Kidney epithelial cell (primary cell): ENCODE measurements at regions not wholly inside any gene's neighbourhood (a gene's known extent, or its start where the extent isn't known, plus 50 kb on each side); places are given as distances from the start of the nearest gene placed in this dataset.

Experiments
- DNase-seq: peaks from one replicate; pipeline ENCODE4 v3.0.0-alpha.2; 2010; ENCODE audit warnings: low read depth
- H3K27me3 ChIP-seq: 2 replicates; pipeline ENCODE4 v1.6.0; 2011; ENCODE audit warnings: low read length; ENCODE audit not compliant: control insufficient read depth, insufficient read depth
- H3K36me3 ChIP-seq: 2 replicates; pipeline ENCODE4 v1.5.1; 2011; ENCODE audit warnings: low read length; ENCODE audit not compliant: control insufficient read depth, insufficient read depth
- H3K4me3 ChIP-seq: 2 replicates; pipeline ENCODE4 v1.5.1; 2011; ENCODE audit warnings: low read depth, mild to moderate bottlenecking, control low read depth, low read length
- CTCF ChIP-seq: IDR thresholded peaks from 2 replicates; pipeline ENCODE4 v1.5.1; 2011; ENCODE audit warnings: mild to moderate bottlenecking, moderate library complexity, low read length, control low read depth, inconsistent platforms; ENCODE audit not compliant: insufficient read depth, poor library complexity, severe bottlenecking

GRCh38 chr6:103538381-103538780 is 1321.3 kb downstream of the HACE1 start:
- H3K36me3 ChIP-seq = no peaks in the 10 kb centered on the region
- no peak for TF ChIP-seq CTCF
- H3K27me3 ChIP-seq = no peaks in the 10 kb centered on the region
- DNase-seq = no peak
- no peak overlapping the region for H3K4me3 ChIP-seq

DNA sequence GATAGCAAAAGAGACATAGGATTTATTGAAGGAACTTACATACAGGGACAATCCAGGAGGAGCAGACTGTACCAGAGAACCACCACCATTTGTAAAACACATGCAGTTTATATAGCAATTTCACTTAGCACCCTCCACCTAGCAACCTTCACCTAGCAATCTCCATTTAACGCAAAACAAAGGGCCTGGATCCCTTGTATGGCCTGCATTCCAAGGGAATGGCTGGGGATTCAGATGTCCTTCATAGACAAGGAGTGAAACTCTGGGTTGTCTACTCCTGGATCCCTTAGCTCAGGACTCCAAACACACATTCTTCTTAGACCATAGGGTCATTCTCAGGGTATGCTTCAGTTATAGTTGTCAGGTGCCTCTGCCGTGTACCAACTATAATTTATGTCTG is 1324.9 kb downstream of the HACE1 start:
- no peaks in the 10 kb centered on the region for H3K27me3 ChIP-seq
- H3K36me3 ChIP-seq = no peaks in the 10 kb centered on the region
- TF ChIP-seq CTCF = no peak
- no peak overlapping the region for H3K4me3 ChIP-seq
- DNase-seq = no peak

DNA sequence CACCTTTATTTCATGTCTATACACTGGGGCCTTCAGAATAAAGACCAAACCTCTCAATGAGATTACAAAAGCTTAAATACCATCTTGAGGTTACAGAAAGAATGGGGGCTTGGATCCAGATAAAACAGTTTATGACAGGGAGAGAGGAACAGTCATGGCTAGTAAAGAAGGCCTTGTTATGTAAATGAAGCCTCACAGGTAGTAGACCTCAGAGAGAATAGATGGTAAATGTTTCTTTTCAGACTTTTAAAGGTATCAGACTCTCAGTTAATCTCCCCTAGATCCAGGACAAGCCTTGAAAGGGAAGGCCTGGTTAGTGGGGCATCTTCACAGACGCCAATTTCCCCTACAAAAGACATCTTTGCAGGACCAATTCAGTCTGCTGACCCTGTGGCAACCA is 1325.6 kb downstream of the HACE1 start:
- Histone ChIP-seq H3K36me3 (no peaks in the 10 kb centered on the region), H3K27me3 (no peaks in the 10 kb centered on the region), H3K4me3 (no peak overlapping the region)
- no peak for TF ChIP-seq CTCF
- DNase-seq = no peak

DNA sequence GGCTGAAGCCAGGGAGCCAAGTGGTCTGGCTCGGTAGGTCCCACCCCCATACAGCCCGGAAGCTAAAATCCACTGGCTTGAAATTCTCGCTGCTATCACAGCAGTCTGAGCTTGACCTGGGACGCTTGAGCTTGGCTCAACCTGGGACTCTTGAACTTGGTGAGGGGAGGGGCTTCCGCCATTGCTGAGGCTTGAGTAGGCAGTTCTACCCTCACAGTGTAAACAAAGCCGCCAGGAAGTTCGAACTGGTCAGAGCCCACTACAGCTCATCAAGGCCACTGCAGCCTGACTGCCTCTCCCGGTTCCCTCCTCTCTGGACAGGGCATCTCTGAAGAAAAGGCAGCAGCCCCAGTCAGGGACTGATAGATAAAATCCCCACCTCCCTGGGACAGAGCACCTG is 1337.7 kb downstream of the HACE1 start:
- Histone ChIP-seq H3K36me3 (no peaks in the 10 kb centered on the region), H3K4me3 (no peak overlapping the region), H3K27me3 (no peaks in the 10 kb centered on the region)
- no peak for TF ChIP-seq CTCF
- DNase-seq = no peak

DNA sequence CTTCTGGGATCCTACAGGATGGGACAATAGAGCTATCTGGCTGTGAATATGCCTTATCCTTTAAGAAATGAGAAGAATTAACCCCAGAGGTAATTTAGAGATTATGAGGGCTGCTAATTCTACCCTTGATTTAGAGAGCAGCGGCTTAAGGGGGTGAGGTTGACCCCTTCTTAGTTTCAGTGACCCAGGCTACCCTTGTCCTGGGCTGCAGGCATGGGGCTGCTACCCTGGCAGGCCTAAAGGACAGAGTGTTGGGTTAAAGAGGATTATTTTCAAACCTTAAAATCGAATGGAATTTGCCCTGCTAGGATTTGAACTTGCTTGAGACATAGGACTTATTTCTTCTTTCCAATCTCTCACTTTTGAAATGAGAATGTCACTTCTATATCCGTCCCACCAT is 1343.4 kb downstream of the HACE1 start:
- DNase-seq = no peak

More for the DNA sequence above, 1343.4 kb downstream of the HACE1 start:
- TF ChIP-seq CTCF = no peak
- H3K36me3 ChIP-seq = no peaks in the 10 kb centered on the region
- no peaks in the 10 kb centered on the region for H3K27me3 ChIP-seq
- H3K4me3 ChIP-seq = no peak overlapping the region
